Stomach (tissue), 8 donors: ENCODE measurements at regions not wholly inside any gene's neighbourhood (a gene's known extent, or its start where the extent isn't known, plus 50 kb on each side); places are given as distances from the start of the nearest gene placed in this dataset.
A peak's percentile ranks its signal among the peaks of the same experiment; 100 is the strongest.

Source experiments
- DNase-seq, 2 donors: peaks; one replicate each; pipeline versions ENCODE4 v3.0.0 to v3.0.0-alpha.2; 2013 to 2019
- H3K27ac ChIP-seq, 5 donors: fragments of 200-600 bp in 4 of 5; sonication (generic) in 4 of 5; one replicate each; pipeline ENCODE4 v1.5.1; 2013 to 2019; ENCODE audit warnings: mild to moderate bottlenecking in 1 of 5, moderate library complexity in 1 of 5
- H3K27me3 ChIP-seq, 3 donors: fragments of 200-600 bp; sonication (generic); one replicate each; pipeline ENCODE4 v1.5.1; 2017 to 2019; ENCODE audit warnings: mixed run types in 1 of 3
- H3K36me3 ChIP-seq, 4 donors: fragments of 200-600 bp; sonication (generic); 1 replicate in 3 of 4; 2 replicates in 1 of 4; pipeline ENCODE4 v1.5.1; 2016 to 2019
- H3K4me1 ChIP-seq, 4 donors: fragments of 200-600 bp; sonication (generic); one replicate each; pipeline ENCODE4 v1.5.1; 2016 to 2019
- H3K4me3 ChIP-seq, 4 donors: fragments of 200-600 bp; sonication (generic) in 3 of 4; one replicate each; pipeline ENCODE4 v1.5.1; 2016 to 2019; ENCODE audit warnings: mild to moderate bottlenecking in 1 of 4
- H3K9me3 ChIP-seq, 4 donors: fragments of 200-600 bp; sonication (generic); one replicate each; pipeline ENCODE4 v1.5.1; 2016 to 2019
- EP300 ChIP-seq: sonication (generic); formaldehyde crosslinking; IDR thresholded peaks from one replicate; pipeline ENCODE4 v1.6.1; 2017; ENCODE audit warnings: antibody characterized with exemption
- POLR2A ChIP-seq, 4 donors: fragments of 450-650 bp; IDR thresholded peaks; one replicate each; pipeline ENCODE4 v1.6.1; 2016; ENCODE audit warnings: antibody characterized with exemption in 4 of 4, control low read depth in 2 of 4, mild to moderate bottlenecking in 1 of 4, moderate library complexity in 1 of 4
- POLR2AphosphoS5 ChIP-seq, 3 donors: sonication (generic); formaldehyde crosslinking; IDR thresholded peaks; one replicate each; pipeline ENCODE4 v1.6.1; 2016; ENCODE audit warnings: antibody characterized with exemption in 3 of 3
- WGBS, 5 donors: extraction: QIAGEN DNeasy Blood & Tissue Kit in 3 of 5; methylation state at CpG; one replicate each; pipeline versions ENCODE4 v1.1.5 to v1.1.7; 2013 to 2018; 5-methylcytosine and 5-hydroxymethylcytosine counted together
- intact Hi-C: fragments of 100-400 bp; cut with DNase I; formaldehyde crosslinking; loops from one replicate; pipeline ENCODE4 v1.15.1; 2023; ENCODE audit warnings: low total_unique reads
- TF ChIP-seq, protein P1 (sequence below), 7 experiments: fragments of 450-650 bp in 4 of 7; fragments of 200-600 bp in 3 of 7; sonication (generic) in 3 of 7; IDR thresholded peaks; one replicate each; pipeline ENCODE4 v1.5.1; 2016 to 2019; ENCODE audit warnings: antibody characterized with exemption in 7 of 7, control low read depth in 2 of 7, mild to moderate bottlenecking in 1 of 7
- donor health status: healthy with polysubstance abuse.
- donor health status: Bipolar disorder and iron deficiency.
- donor health status: healthy.

DNA sequence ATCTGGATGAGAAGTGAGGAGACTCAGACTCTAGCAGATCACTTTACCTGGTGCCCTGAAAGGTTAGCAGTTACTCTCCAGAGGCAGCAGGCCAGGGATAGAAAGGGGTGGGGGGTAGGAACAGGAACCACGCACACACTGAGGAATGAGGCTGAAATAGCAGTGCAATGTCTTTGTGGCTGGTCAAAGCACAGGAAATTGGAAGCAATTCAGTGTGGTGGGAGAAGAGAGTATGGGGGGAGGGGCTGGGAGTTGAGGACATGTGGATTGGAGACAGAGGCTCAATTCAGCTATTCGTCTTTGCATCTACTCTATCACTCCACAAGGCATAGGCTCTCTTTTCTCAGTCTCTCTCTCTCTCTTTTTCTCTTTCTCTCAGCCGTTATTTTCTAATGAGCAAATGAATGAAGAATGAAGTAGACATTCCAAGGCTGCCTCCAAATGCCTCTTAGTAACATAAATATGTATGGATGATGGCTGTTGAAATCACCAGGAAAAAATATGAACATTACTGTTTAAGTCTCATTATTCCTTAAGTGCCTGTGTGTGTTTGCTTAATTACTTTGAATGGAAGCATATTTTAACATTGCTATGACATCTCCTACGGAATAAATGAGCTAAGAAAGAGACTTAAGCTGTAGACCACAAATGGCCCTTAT, 979.4 kb downstream of the TSN start:
- H3K4me3 ChIP-seq = no peak overlapping the region
- H3K36me3 ChIP-seq = no peaks in the 10 kb centered on the region
- no peak for TF ChIP-seq EP300
- TF ChIP-seq POLR2A (IDR thresholded peaks at IDR 0.05) = no peak
- TF ChIP-seq POLR2AphosphoS5 (IDR thresholded peaks at IDR 0.05) = no peak
- TF ChIP-seq, protein P1, sequence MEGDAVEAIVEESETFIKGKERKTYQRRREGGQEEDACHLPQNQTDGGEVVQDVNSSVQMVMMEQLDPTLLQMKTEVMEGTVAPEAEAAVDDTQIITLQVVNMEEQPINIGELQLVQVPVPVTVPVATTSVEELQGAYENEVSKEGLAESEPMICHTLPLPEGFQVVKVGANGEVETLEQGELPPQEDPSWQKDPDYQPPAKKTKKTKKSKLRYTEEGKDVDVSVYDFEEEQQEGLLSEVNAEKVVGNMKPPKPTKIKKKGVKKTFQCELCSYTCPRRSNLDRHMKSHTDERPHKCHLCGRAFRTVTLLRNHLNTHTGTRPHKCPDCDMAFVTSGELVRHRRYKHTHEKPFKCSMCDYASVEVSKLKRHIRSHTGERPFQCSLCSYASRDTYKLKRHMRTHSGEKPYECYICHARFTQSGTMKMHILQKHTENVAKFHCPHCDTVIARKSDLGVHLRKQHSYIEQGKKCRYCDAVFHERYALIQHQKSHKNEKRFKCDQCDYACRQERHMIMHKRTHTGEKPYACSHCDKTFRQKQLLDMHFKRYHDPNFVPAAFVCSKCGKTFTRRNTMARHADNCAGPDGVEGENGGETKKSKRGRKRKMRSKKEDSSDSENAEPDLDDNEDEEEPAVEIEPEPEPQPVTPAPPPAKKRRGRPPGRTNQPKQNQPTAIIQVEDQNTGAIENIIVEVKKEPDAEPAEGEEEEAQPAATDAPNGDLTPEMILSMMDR (IDR thresholded peaks at IDR 0.05) = no peak
- no peaks in the 10 kb centered on the region for H3K4me1 ChIP-seq
- intact Hi-C loops = no loop called here
- H3K9me3 ChIP-seq = no peaks in the 10 kb centered on the region
- DNase-seq = peak in 1 of 2 donors; percentile 16
- H3K27ac ChIP-seq = no peak overlapping the region
- H3K27me3 ChIP-seq = no peaks in the 10 kb centered on the region
- 64 to 85% (median 69%) methylated on average over 4 of the region's 4 CpGs for WGBS, 5 donors

DNA sequence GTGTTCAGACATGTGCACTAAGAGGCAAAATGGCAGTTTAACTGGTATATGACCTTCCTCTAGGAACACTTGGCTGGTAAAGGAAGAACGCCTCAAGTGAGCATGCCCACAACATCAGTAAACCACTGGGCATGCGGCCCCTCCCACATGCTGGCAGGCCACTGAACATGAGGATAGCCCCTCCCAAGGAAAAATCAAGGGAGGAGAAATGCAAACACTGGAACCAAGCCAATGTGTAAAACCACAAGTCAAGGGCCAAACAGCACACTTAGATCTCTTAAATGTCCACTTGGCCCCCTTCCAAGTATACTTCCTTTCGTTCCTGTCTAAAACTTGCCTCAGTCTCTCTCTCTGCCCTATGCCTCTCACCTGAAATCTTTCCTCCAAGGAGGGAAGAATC, 980.8 kb downstream of the TSN start:
- H3K27me3 ChIP-seq = no peaks in the 10 kb centered on the region
- intact Hi-C loops = no loop called here
- H3K4me1 ChIP-seq = no peaks in the 10 kb centered on the region
- no peak overlapping the region for H3K27ac ChIP-seq
- TF ChIP-seq, protein P1 (IDR thresholded peaks at IDR 0.05) = no peak
- peak in 1 of 3 donors; percentile 17 for TF ChIP-seq POLR2AphosphoS5 (IDR thresholded peaks at IDR 0.05)
- H3K4me3 ChIP-seq = no peak overlapping the region
- 18 to 44% (median 39%) methylated on average over 3 of the region's 3 CpGs for whole genome bisulfite sequencing, 5 donors
- no peaks in the 10 kb centered on the region for H3K9me3 ChIP-seq
- no peaks in the 10 kb centered on the region for H3K36me3 ChIP-seq
- DNase-seq = peak; percentile 33 to 68

DNA sequence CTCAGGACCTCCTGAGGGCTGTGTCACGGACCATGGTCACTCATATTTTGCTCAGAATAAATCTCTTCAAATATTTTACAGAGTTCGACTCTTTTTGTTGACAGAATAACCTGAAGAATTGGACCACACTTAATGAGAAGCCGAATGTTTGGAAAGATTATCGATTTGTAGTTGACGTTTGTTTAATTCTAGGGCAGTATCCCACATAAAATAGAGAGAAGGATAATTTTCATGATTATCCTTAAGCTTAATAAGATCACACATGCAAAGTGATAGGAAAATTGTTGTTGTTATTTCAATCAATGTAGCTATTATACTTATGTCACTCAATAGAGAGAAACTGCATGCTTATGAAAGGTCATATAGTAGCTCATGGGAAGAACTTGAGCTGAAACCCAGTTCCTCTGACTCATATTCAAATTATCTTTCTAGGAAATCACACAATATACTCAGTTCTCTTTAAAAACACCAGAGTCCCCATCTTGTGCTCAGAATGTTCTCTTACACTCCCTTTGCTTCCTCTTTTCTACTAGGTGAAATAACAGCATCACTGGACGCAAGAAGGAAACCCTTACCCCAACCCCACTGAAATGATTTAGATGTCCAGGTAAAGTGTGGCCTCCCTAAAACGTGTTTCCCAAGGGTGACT, 982.1 kb downstream of the TSN start:
- intact Hi-C loops = no loop called here
- Histone ChIP-seq H3K4me1 (no peaks in the 10 kb centered on the region), H3K4me3 (no peak overlapping the region), H3K36me3 (no peaks in the 10 kb centered on the region), H3K27me3 (no peaks in the 10 kb centered on the region), H3K9me3 (no peaks in the 10 kb centered on the region), H3K27ac (no peak overlapping the region)
- no peak for TF ChIP-seq POLR2AphosphoS5 (IDR thresholded peaks at IDR 0.05)
- WGBS, 5 donors = 81 to 87% (median 83%) methylated on average over 7 of the region's 7 CpGs
- DNase-seq = no peak

DNA sequence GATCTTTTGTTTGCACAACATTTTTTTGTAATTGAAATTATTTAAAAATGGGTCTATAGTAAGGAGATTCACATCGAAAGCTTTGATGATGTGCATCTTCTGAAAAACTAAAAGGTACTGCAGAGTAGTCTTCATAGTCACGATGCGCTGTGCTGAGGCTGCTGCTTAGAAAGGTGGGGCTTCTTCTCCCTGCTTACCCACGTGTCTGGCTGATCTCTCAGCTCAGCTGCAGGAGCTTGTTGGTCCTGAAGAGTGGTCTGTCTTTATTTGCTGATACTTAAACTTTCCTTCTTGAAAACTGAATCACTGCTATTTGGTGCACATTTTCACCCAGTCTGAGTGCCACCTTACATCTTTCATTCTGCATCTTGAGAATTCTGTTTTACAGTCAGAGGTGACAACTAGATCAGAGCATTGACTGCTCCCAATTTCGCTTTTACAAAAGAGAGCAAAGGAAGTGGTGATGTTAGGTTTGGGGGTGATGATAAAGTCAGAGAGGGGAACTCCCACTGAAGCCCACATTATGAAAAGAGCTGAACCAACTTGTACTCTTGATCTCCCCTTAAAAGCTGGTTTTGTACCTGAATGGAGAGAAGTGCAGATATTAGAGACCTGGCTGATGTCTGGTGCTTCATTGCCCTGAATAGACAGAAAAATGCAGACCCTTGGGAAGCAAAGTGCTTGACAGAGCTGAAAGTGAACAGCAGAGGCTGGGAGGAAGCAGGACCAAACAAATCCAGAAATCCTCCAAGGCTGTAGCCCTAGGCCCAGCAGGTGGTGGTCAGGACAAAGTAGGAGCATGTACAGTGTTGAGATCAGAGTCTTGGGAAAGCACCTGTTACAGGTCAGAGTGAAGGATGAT, 984.5 kb downstream of the TSN start:
- WGBS, 5 donors = 77 to 83% (median 81%) methylated on average over 5 of the region's 5 CpGs
- DNase-seq = no peak
- no peak overlapping the region for H3K27ac ChIP-seq
- H3K27me3 ChIP-seq = no peaks in the 10 kb centered on the region
- no peaks in the 10 kb centered on the region for H3K4me1 ChIP-seq
- TF ChIP-seq, protein P1 (IDR thresholded peaks at IDR 0.05) = no peak
- no peak for TF ChIP-seq POLR2AphosphoS5 (IDR thresholded peaks at IDR 0.05)
- no peak for TF ChIP-seq EP300
- no peak for TF ChIP-seq POLR2A (IDR thresholded peaks at IDR 0.05)
- no peaks in the 10 kb centered on the region for H3K36me3 ChIP-seq
- intact Hi-C loops = no loop called here
- H3K4me3 ChIP-seq = no peak overlapping the region
- H3K9me3 ChIP-seq = no peaks in the 10 kb centered on the region
